HCT116 (cell line): ENCODE measurements at regions not wholly inside any gene's neighbourhood (a gene's known extent, or its start where the extent isn't known, plus 50 kb on each side); places are given as distances from the start of the nearest gene placed in this dataset.

Experiments
- ATAC-seq: fragments of 200-7000 bp; cut with Tn5 transposase; 2 replicates; pipeline ENCODE4 v1.9.1; 2020; ENCODE audit warnings: mild to moderate bottlenecking, moderate library complexity
- BruUV-seq: library from RNA; stranded (reverse); fragments of 400-500 nt; replicated peaks from 2 replicates; lab custom pipeline; 2021; lab: Mats Ljungman, UMichigan
- CTCF ChIA-PET: fragments of 300-600 bp; sonication (Branson Sonifier 250); formaldehyde crosslinking; loops from one replicate; lab custom pipeline; 2021; ENCODE audit warnings: antibody characterized with exemption; lab: Charles Lee
- POLR2A ChIA-PET: fragments of 300-600, 350-600 bp; sonication (Branson Sonifier 250); formaldehyde crosslinking; loops from one replicate; lab custom pipeline; 2021; ENCODE audit warnings: antibody characterized with exemption; lab: Charles Lee
- RAD21 ChIA-PET, 2 experiments: fragments of 300-600 bp; sonication (Branson Sonifier 250); formaldehyde crosslinking; loops; one replicate each; lab custom pipeline; 2023; ENCODE audit warnings: low total read pairs in 2 of 2; ENCODE audit not compliant: uncharacterized antibody in 2 of 2, unreplicated experiment in 2 of 2, low non-redundant PET in 1 of 2; lab: Charles Lee
- DNase-seq: peaks from one replicate; pipeline ENCODE4 v3.0.0-alpha.2; 2010; ENCODE audit warnings: low read depth, low spot score
- H2AFZ ChIP-seq: fragments of 200-600 bp; shearing (Covaris generic), sonication (generic); 2 replicates; pipeline ENCODE4 v1.6.1; 2017; ENCODE audit warnings: low read depth, mixed run types, mixed read lengths, antibody characterized with exemption, low read length; ENCODE audit not compliant: poor library complexity, severe bottlenecking
- H3K27ac ChIP-seq: 2 replicates; pipeline ENCODE4 v1.5.1; 2012; ENCODE audit warnings: low read depth, low read length
- H3K27me3 ChIP-seq: fragments of 200-600 bp; sonication (generic); 2 replicates; pipeline ENCODE4 v1.6.1; 2016; ENCODE audit warnings: mixed run types, low read length, mixed read lengths; ENCODE audit not compliant: insufficient read depth
- H3K36me3 ChIP-seq, 2 experiments: fragments of 200-500 bp in 1 of 2; fragments of 200-600 bp in 1 of 2; sonication (Bioruptor generic) in 1 of 2; sonication (generic) in 1 of 2; 2 replicates each; pipeline versions ENCODE4 v1.5.1 to v1.6.1; 2014 to 2016; ENCODE audit warnings: low read length in 2 of 2, inconsistent platforms in 1 of 2, mixed read lengths in 1 of 2, mixed run types in 1 of 2; ENCODE audit not compliant: insufficient read depth in 2 of 2, control insufficient read depth in 1 of 2
- H3K4me1 ChIP-seq, 2 experiments: fragments of 200-600 bp in 1 of 2; sonication (generic) in 1 of 2; 2 replicates each; pipeline versions ENCODE4 v1.5.1 to v1.6.1; 2012 to 2017; ENCODE audit warnings: low read length in 2 of 2, inconsistent platforms in 1 of 2, mild to moderate bottlenecking in 1 of 2, mixed read lengths in 1 of 2, mixed run types in 1 of 2, moderate library complexity in 1 of 2; ENCODE audit not compliant: insufficient read depth in 2 of 2, control insufficient read depth in 1 of 2
- H3K4me2 ChIP-seq: fragments of 200-600 bp; sonication (generic); 2 replicates; pipeline ENCODE4 v1.6.1; 2017; ENCODE audit warnings: mixed run types, low read length, mixed read lengths
- H3K4me3 ChIP-seq, 2 experiments: fragments of 200-600 bp in 1 of 2; sonication (generic) in 1 of 2; replicated peaks in 1 of 2; 2 replicates each; pipeline ENCODE4 v1.5.1; 2011 to 2016; ENCODE audit warnings: low read length in 2 of 2, control low read depth in 1 of 2, low read depth in 1 of 2, mild to moderate bottlenecking in 1 of 2, mixed read lengths in 1 of 2, mixed run types in 1 of 2
- H3K79me2 ChIP-seq: fragments of 200-600 bp; sonication (generic); 2 replicates; pipeline ENCODE4 v1.6.1; 2017; ENCODE audit warnings: mild to moderate bottlenecking, mixed run types, low read length, moderate library complexity, mixed read lengths; ENCODE audit not compliant: insufficient read depth
- H3K9ac ChIP-seq: fragments of 200-600 bp; sonication (generic); 2 replicates; pipeline ENCODE4 v1.6.1; 2016; ENCODE audit warnings: low read length, mixed read lengths
- H3K9me2 ChIP-seq: fragments of 200-600 bp; sonication (generic), shearing (Covaris generic); 2 replicates; pipeline ENCODE4 v1.6.1; 2017; ENCODE audit warnings: mixed run types, mild to moderate bottlenecking, moderate library complexity; ENCODE audit not compliant: insufficient read depth
- H3K9me3 ChIP-seq, 2 experiments: fragments of 200-500 bp in 1 of 2; fragments of 200-600 bp in 1 of 2; sonication (Bioruptor generic) in 1 of 2; sonication (generic) in 1 of 2; 2 replicates each; pipeline ENCODE4 v1.6.1; 2014 to 2017; ENCODE audit warnings: low read length in 2 of 2, mixed read lengths in 2 of 2, inconsistent platforms in 1 of 2, low read depth in 1 of 2, mild to moderate bottlenecking in 1 of 2, mixed run types in 1 of 2, moderate library complexity in 1 of 2; ENCODE audit not compliant: control insufficient read depth in 1 of 2, insufficient read depth in 1 of 2
- H4K20me1 ChIP-seq: fragments of 200-600 bp; sonication (generic), shearing (Covaris generic); 2 replicates; pipeline ENCODE4 v1.6.1; 2017; ENCODE audit warnings: mixed run types, mild to moderate bottlenecking, moderate library complexity; ENCODE audit not compliant: insufficient read depth
- CBX3 ChIP-seq: IDR thresholded peaks from 2 replicates; pipeline ENCODE4 v1.6.1; 2012; ENCODE audit warnings: low read depth
- CEBPB ChIP-seq: IDR thresholded peaks from 2 replicates; pipeline ENCODE4 v1.6.1; 2012; ENCODE audit warnings: low read depth
- EGR1 ChIP-seq: IDR thresholded peaks from 2 replicates; pipeline ENCODE4 v1.6.1; 2012; ENCODE audit warnings: low read depth
- ELF1 ChIP-seq: IDR thresholded peaks from 2 replicates; pipeline ENCODE4 v1.6.1; 2012; ENCODE audit warnings: low read depth, borderline replicate concordance
- EZH2 ChIP-seq: fragments of 200-600 bp; sonication (generic); IDR thresholded peaks from 2 replicates; pipeline ENCODE4 v1.6.1; 2017; ENCODE audit warnings: antibody characterized with exemption, mixed run types
- EZH2phosphoT487 ChIP-seq: fragments of 200-600 bp; IDR thresholded peaks from 2 replicates; pipeline ENCODE4 v1.6.1; 2018; ENCODE audit warnings: antibody characterized with exemption, borderline replicate concordance
- FOSL1 ChIP-seq: IDR thresholded peaks from 2 replicates; pipeline ENCODE4 v1.6.1; 2012; ENCODE audit warnings: low read depth
- JUND ChIP-seq: IDR thresholded peaks from 2 replicates; pipeline ENCODE4 v1.6.1; 2012
- MAX ChIP-seq: IDR thresholded peaks from 2 replicates; pipeline ENCODE4 v1.6.1; 2012
- POLR2AphosphoS5 ChIP-seq: IDR thresholded peaks from 2 replicates; pipeline ENCODE4 v1.6.1; 2011; ENCODE audit warnings: mild to moderate bottlenecking, low read depth, low read length, moderate library complexity
- RAD21 ChIP-seq: IDR thresholded peaks from 2 replicates; pipeline ENCODE4 v1.6.1; 2012; ENCODE audit warnings: low read depth, mild to moderate bottlenecking
- SIN3A ChIP-seq: IDR thresholded peaks from 2 replicates; pipeline ENCODE4 v1.6.1; 2012; ENCODE audit warnings: low read depth
- SP1 ChIP-seq: IDR thresholded peaks from 2 replicates; pipeline ENCODE4 v1.6.1; 2012; ENCODE audit warnings: low read depth
- SRF ChIP-seq: IDR thresholded peaks from 2 replicates; pipeline ENCODE4 v1.6.1; 2012; ENCODE audit warnings: low read depth
- TCF7L2 ChIP-seq: IDR thresholded peaks from 2 replicates; pipeline ENCODE4 v1.7.0; 2011; ENCODE audit warnings: borderline replicate concordance, inconsistent platforms; ENCODE audit not compliant: insufficient read depth, insufficient read length; ENCODE audit errors: extremely low read depth
- YY1 ChIP-seq: IDR thresholded peaks from 2 replicates; pipeline ENCODE4 v1.6.1; 2011; ENCODE audit warnings: low read length, low read depth, moderate library complexity, mild to moderate bottlenecking; ENCODE audit not compliant: insufficient replicate concordance; ENCODE audit errors: extremely low read depth
- ZFX ChIP-seq: fragments of 450-650 bp; IDR thresholded peaks from 2 replicates; pipeline ENCODE4 v1.6.1; 2017
- ZNF274 ChIP-seq: fragments of 200-500 bp; sonication (Bioruptor generic); IDR thresholded peaks from 2 replicates; pipeline ENCODE4 v1.6.1; 2014; ENCODE audit warnings: mild to moderate bottlenecking, low read depth, low read length, inconsistent platforms
- intact Hi-C: fragments of 100-400 bp; cut with micrococcal nuclease; formaldehyde crosslinking; loops from 2 replicates; pipeline ENCODE4 v1.10.0; 2022
- TF ChIP-seq, protein P1 (sequence below), 3 experiments: fragments of 200-600 bp in 1 of 3; sonication (generic) in 1 of 3; IDR thresholded peaks in 2 of 3; conservative IDR thresholded peaks in 1 of 3; 2 replicates each; pipeline ENCODE4 v1.5.1; 2012 to 2017; ENCODE audit warnings: low read depth in 2 of 3, low read length in 2 of 3, antibody characterized with exemption in 1 of 3, borderline replicate concordance in 1 of 3, control low read depth in 1 of 3, mild to moderate bottlenecking in 1 of 3, mixed read lengths in 1 of 3, mixed run types in 1 of 3, moderate library complexity in 1 of 3; ENCODE audit not compliant: insufficient read depth in 1 of 3
- TF ChIP-seq, protein P2 (sequence below): IDR thresholded peaks from 2 replicates; pipeline ENCODE4 v1.6.1; 2012

DNA sequence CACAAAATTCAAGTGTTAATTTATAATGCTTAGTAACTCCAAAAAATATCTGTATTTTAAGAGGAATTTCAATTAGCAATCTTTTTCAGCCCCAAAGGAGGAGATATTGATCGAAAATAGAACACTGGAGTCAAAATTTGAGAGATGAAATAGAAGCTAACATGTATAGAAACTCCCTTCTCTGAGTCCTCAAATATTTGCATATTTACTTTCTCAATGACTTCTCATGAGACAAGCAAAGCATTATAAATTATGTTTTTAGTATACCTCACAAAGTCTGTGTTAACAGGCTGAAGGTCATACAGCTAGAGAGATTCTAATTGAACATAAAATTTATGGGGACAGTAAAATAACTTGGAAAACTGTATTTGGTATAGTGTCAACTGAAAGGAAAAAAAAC, 260.5 kb downstream of the GPAM start:
- DNase-seq, result no peak
- ChIA-PET CTCF (no interaction called here), POLR2A (no interaction called here), RAD21 (no interaction called here)
- intact Hi-C loops, result no loop called here
- no peaks in the 10 kb centered on the region for H3K9me2 ChIP-seq
- no peaks in the 10 kb centered on the region for H3K4me1 ChIP-seq
- no TSS peak for BruUV-seq
- H4K20me1 ChIP-seq, result no peaks in the 10 kb centered on the region
- TF ChIP-seq ZFX, result no peak
- TF ChIP-seq TCF7L2, result no peak
- no peak for TF ChIP-seq CBX3
- TF ChIP-seq, protein P1, sequence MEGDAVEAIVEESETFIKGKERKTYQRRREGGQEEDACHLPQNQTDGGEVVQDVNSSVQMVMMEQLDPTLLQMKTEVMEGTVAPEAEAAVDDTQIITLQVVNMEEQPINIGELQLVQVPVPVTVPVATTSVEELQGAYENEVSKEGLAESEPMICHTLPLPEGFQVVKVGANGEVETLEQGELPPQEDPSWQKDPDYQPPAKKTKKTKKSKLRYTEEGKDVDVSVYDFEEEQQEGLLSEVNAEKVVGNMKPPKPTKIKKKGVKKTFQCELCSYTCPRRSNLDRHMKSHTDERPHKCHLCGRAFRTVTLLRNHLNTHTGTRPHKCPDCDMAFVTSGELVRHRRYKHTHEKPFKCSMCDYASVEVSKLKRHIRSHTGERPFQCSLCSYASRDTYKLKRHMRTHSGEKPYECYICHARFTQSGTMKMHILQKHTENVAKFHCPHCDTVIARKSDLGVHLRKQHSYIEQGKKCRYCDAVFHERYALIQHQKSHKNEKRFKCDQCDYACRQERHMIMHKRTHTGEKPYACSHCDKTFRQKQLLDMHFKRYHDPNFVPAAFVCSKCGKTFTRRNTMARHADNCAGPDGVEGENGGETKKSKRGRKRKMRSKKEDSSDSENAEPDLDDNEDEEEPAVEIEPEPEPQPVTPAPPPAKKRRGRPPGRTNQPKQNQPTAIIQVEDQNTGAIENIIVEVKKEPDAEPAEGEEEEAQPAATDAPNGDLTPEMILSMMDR (IDR thresholded peaks at IDR 0.05 in 2 of 3, conservative IDR thresholded peaks at IDR 0.05 in 1 of 3; ENCODE audit: borderline replicate concordance in 1 of 3, insufficient read depth in 1 of 3, low read depth in 2 of 3, low read length in 2 of 3), result no peak
- TF ChIP-seq SIN3A, result no peak
- TF ChIP-seq ELF1, result no peak
- no peak for TF ChIP-seq JUND
- no peak for TF ChIP-seq EZH2phosphoT487
- no peak for TF ChIP-seq ZNF274
- no peak for TF ChIP-seq POLR2AphosphoS5
- no peak for TF ChIP-seq SP1
- TF ChIP-seq RAD21, result no peak
- no peak for TF ChIP-seq EZH2
- TF ChIP-seq SRF, result no peak
- no peak for TF ChIP-seq FOSL1
- no peak for TF ChIP-seq CEBPB
- TF ChIP-seq YY1, result no peak
- TF ChIP-seq EGR1, result no peak
- TF ChIP-seq MAX, result no peak
- TF ChIP-seq, protein P2, sequence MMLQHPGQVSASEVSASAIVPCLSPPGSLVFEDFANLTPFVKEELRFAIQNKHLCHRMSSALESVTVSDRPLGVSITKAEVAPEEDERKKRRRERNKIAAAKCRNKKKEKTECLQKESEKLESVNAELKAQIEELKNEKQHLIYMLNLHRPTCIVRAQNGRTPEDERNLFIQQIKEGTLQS, result no peak
- H3K36me3 ChIP-seq, result no peaks in the 10 kb centered on the region
- ATAC-seq, result no peak
- H3K79me2 ChIP-seq, result no peaks in the 10 kb centered on the region
- H2AFZ ChIP-seq, result no peak overlapping the region
- H3K27me3 ChIP-seq, result 0 out of 2 replicates have a peak, but pooled peaks cover 14% of the 10 kb centered on the region
- H3K9me3 ChIP-seq, result no peaks in the 10 kb centered on the region
- no peak overlapping the region for H3K9ac ChIP-seq
- H3K4me2 ChIP-seq, result no peak overlapping the region
- H3K4me3 ChIP-seq, result no peak overlapping the region
- no peak overlapping the region for H3K27ac ChIP-seq
